ENCODE measurements at regions not wholly inside any gene's neighbourhood (a gene's known extent, or its start where the extent isn't known, plus 50 kb on each side); places are given as distances from the start of the nearest gene placed in this dataset.

GRCh38 chr12:85690146-85690545, 146.1 kb downstream of the RASSF9 start:
- no peak overlapping the region for H2BK120ac ChIP-seq (replicated peaks; ENCODE audit: low read depth, low read length)
- H4K20me1 ChIP-seq (replicated peaks in 1 of 2; ENCODE audit: control insufficient read depth in 1 of 2, insufficient read depth in 2 of 2, low read length in 2 of 2): no peaks in the 10 kb centered on the region
- no peak overlapping the region for H3K27ac ChIP-seq (ENCODE audit: low read depth, low read length)
- no peaks in the 10 kb centered on the region for H3K4me1 ChIP-seq (replicated peaks in 1 of 4; ENCODE audit: control insufficient read depth in 3 of 4, insufficient read depth in 4 of 4, low read length in 3 of 4)
- H3K4me3 ChIP-seq (ENCODE audit: extremely low read depth in 1 of 4, insufficient read depth in 2 of 4, low read depth in 3 of 4, low read length in 4 of 4): no peak overlapping the region
- H3K4ac ChIP-seq (replicated peaks; ENCODE audit: insufficient read length, low read depth, low read length): no peak overlapping the region
- H3K23me2 ChIP-seq (ENCODE audit: low read depth, low read length): no peaks in the 10 kb centered on the region
- no peak overlapping the region for H2BK15ac ChIP-seq (ENCODE audit: low read length)
- DNase-seq (ENCODE audit: low read depth in 1 of 2, low spot score in 2 of 2): no peak
- peaks cover 0 to 2% of the 10 kb centered on the region in 2 experiments; a peak in 1 of 4 replicates for H3K9me3 ChIP-seq (ENCODE audit: insufficient read depth in 2 of 2, low read depth in 1 of 2, low read length in 1 of 2)
- ChIA-PET CTCF (ENCODE audit: partially characterized antibody) (interaction anchor here (1.3 kb wide), 1 partner anchor 30 kb away, joined by 3 read pairs; no protein-coding TSS in a partner anchor), POLR2A (ENCODE audit: partially characterized antibody) (no interaction called here)
- H3K18ac ChIP-seq (ENCODE audit: extremely low read depth, low read length): no peak overlapping the region
- no peaks in the 10 kb centered on the region for H3K36me3 ChIP-seq (ENCODE audit: control insufficient read depth in 2 of 4, insufficient read depth in 4 of 4, low read length in 3 of 4)
- H3K27me3 ChIP-seq (replicated peaks in 1 of 4; ENCODE audit: control insufficient read depth in 3 of 4, extremely low read depth in 1 of 4, insufficient read depth in 3 of 4, low read length in 3 of 4): no peaks in the 10 kb centered on the region
- no peak overlapping the region for H2AFZ ChIP-seq (ENCODE audit: low read length)
- H2AK5ac ChIP-seq (ENCODE audit: low read depth, low read length): no peak overlapping the region
- H3K79me2 ChIP-seq (ENCODE audit: control insufficient read depth in 1 of 2, insufficient read depth in 2 of 2, low read length in 2 of 2): no peaks in the 10 kb centered on the region
- no peak overlapping the region for H4K8ac ChIP-seq (ENCODE audit: extremely low read depth, insufficient read depth, low read length)
- no peaks in the 10 kb centered on the region for H3K79me1 ChIP-seq (ENCODE audit: low read depth, low read length)
- 88% methylated on average over 3 of the region's 3 CpGs; no CpG with 5 or more reads in 1 of the 2 experiments for WGBS, 2 experiments (ENCODE audit: extremely low coverage in 1 of 2, insufficient coverage in 1 of 2, insufficient read length in 1 of 2, insufficient replicate concordance in 2 of 2, low coverage in 1 of 2, low lambda C conversion rate in 2 of 2, missing lambda C conversion rate in 1 of 2)
- H3K4me2 ChIP-seq (ENCODE audit: insufficient read depth in 1 of 2, low read depth in 2 of 2, low read length in 2 of 2): no peak overlapping the region
- H2BK5ac ChIP-seq (ENCODE audit: low read depth, low read length): no peak overlapping the region
- H2BK12ac ChIP-seq (ENCODE audit: low read depth, low read length): no peak overlapping the region
- no peak overlapping the region for H4K91ac ChIP-seq (replicated peaks; ENCODE audit: insufficient read length, low read length)
- H3K56ac ChIP-seq (replicated peaks; ENCODE audit: insufficient read length, low read depth, low read length): no peak overlapping the region
- H3K9ac ChIP-seq (replicated peaks in 1 of 4; ENCODE audit: extremely low read depth in 1 of 4, low read depth in 3 of 4, low read length in 3 of 4): no peak overlapping the region
- FAIRE-seq: no peak
- H3K23ac ChIP-seq (ENCODE audit: insufficient read length): no peak overlapping the region
- H3K14ac ChIP-seq (ENCODE audit: insufficient read length): no peak overlapping the region
- H2BK20ac ChIP-seq (ENCODE audit: low read length): no peak overlapping the region
- H4K5ac ChIP-seq (ENCODE audit: insufficient read length, low read depth, low read length): no peak overlapping the region
- TF ChIP-seq EP300 (IDR thresholded peaks at IDR 0.05; ENCODE audit: borderline replicate concordance in 1 of 2, low read depth in 2 of 2, low read length in 2 of 2) (no peak), FOSL1 (IDR thresholded peaks at IDR 0.05; ENCODE audit: insufficient read depth, low read depth, low read length) (no peak), RAD21 (IDR thresholded peaks at IDR 0.05 in 1 of 2, conservative IDR thresholded peaks at IDR 0.05 in 1 of 2; ENCODE audit: low read depth in 2 of 2, low read length in 2 of 2) (no peak)
